ENCODE measurements at regions not wholly inside any gene's neighbourhood (a gene's known extent, or its start where the extent isn't known, plus 50 kb on each side); places are given as distances from the start of the nearest gene placed in this dataset.
A peak's percentile ranks its signal among the peaks of the same experiment; 100 is the strongest.

GRCh38 chr3:153513236-153513635 is 351.2 kb downstream of the RAP2B start:
- H3K4me3 Mint-ChIP-seq (ENCODE audit: low read depth, unreplicated experiment): no peak overlapping the region
- DNase-seq: peak; percentile 30
- TF ChIP-seq CTCF (IDR thresholded peaks at IDR 0.05; ENCODE audit: unreplicated experiment): peak; percentile 72
- H3K4me1 Mint-ChIP-seq (ENCODE audit: low read depth, unreplicated experiment): no peaks in the 10 kb centered on the region
- CTCF ChIA-PET: interaction anchor here (1.4 kb wide), 1 partner anchor 13 kb away, joined by 6 read pairs; no protein-coding TSS in a partner anchor
- H3K9me3 Mint-ChIP-seq (ENCODE audit: low read depth, unreplicated experiment): peaks cover 3% of the 10 kb centered on the region
- H3K27me3 Mint-ChIP-seq (ENCODE audit: unreplicated experiment): no peaks in the 10 kb centered on the region
- BruUV-seq (replicated peaks): no TSS peak
- intact Hi-C loops (cut with micrococcal nuclease; ENCODE audit: unreplicated experiment): no loop called here
- H3K27ac Mint-ChIP-seq (ENCODE audit: unreplicated experiment): no peak overlapping the region
- no peaks in the 10 kb centered on the region for H3K36me3 Mint-ChIP-seq (ENCODE audit: insufficient read depth, unreplicated experiment)

GRCh38 chr3:153528473-153528872 is 366.4 kb downstream of the RAP2B start:
- CTCF ChIA-PET: no interaction called here
- DNase-seq: no peak
- H3K36me3 Mint-ChIP-seq (ENCODE audit: insufficient read depth, unreplicated experiment): no peaks in the 10 kb centered on the region
- no peaks in the 10 kb centered on the region for H3K9me3 Mint-ChIP-seq (ENCODE audit: low read depth, unreplicated experiment)
- intact Hi-C loops (cut with micrococcal nuclease; ENCODE audit: unreplicated experiment): no loop called here
- no peak overlapping the region for H3K4me3 Mint-ChIP-seq (ENCODE audit: low read depth, unreplicated experiment)
- BruUV-seq (replicated peaks): no TSS peak
- H3K27me3 Mint-ChIP-seq (ENCODE audit: unreplicated experiment): no peaks in the 10 kb centered on the region
- H3K27ac Mint-ChIP-seq (ENCODE audit: unreplicated experiment): no peak overlapping the region
- TF ChIP-seq CTCF (IDR thresholded peaks at IDR 0.05; ENCODE audit: unreplicated experiment): no peak
- no peaks in the 10 kb centered on the region for H3K4me1 Mint-ChIP-seq (ENCODE audit: low read depth, unreplicated experiment)

GRCh38 chr3:153539263-153539662 is 377.2 kb downstream of the RAP2B start:
- no peaks in the 10 kb centered on the region for H3K27me3 Mint-ChIP-seq (ENCODE audit: unreplicated experiment)
- peaks cover 2% of the 10 kb centered on the region for H3K9me3 Mint-ChIP-seq (ENCODE audit: low read depth, unreplicated experiment)
- intact Hi-C loops (cut with micrococcal nuclease; ENCODE audit: unreplicated experiment): no loop called here
- DNase-seq: no peak
- H3K36me3 Mint-ChIP-seq (ENCODE audit: insufficient read depth, unreplicated experiment): no peaks in the 10 kb centered on the region
- no TSS peak for BruUV-seq (replicated peaks)
- no peak overlapping the region for H3K27ac Mint-ChIP-seq (ENCODE audit: unreplicated experiment)
- TF ChIP-seq CTCF (IDR thresholded peaks at IDR 0.05; ENCODE audit: unreplicated experiment): no peak
- CTCF ChIA-PET: interaction anchor here (0.6 to 0.7 kb wide), 2 partner anchors 22 to 648 kb away, joined by 4 read pairs; no protein-coding TSS in a partner anchor
- no peak overlapping the region for H3K4me3 Mint-ChIP-seq (ENCODE audit: low read depth, unreplicated experiment)
- no peaks in the 10 kb centered on the region for H3K4me1 Mint-ChIP-seq (ENCODE audit: low read depth, unreplicated experiment)

- no peaks in the 10 kb centered on the region for H3K27me3 Mint-ChIP-seq (ENCODE audit: unreplicated experiment)
- intact Hi-C loops (cut with micrococcal nuclease; ENCODE audit: unreplicated experiment): no loop called here
- H3K27ac Mint-ChIP-seq (ENCODE audit: unreplicated experiment): no peak overlapping the region
- no peaks in the 10 kb centered on the region for H3K36me3 Mint-ChIP-seq (ENCODE audit: insufficient read depth, unreplicated experiment)
- CTCF ChIA-PET: no interaction called here
- no peaks in the 10 kb centered on the region for H3K9me3 Mint-ChIP-seq (ENCODE audit: low read depth, unreplicated experiment)
- TF ChIP-seq CTCF (IDR thresholded peaks at IDR 0.05; ENCODE audit: unreplicated experiment): no peak
- DNase-seq: no peak
- no peaks in the 10 kb centered on the region for H3K4me1 Mint-ChIP-seq (ENCODE audit: low read depth, unreplicated experiment)
- H3K4me3 Mint-ChIP-seq (ENCODE audit: low read depth, unreplicated experiment): no peak overlapping the region
- BruUV-seq (replicated peaks): no TSS peak
These were observed 383.4 kb downstream of the RAP2B start for GRCh38 chr3:153545471-153545870.
